Fibroblast of lung (primary cell): ENCODE measurements at regions not wholly inside any gene's neighbourhood (a gene's known extent, or its start where the extent isn't known, plus 50 kb on each side); places are given as distances from the start of the nearest gene placed in this dataset.

Experiments used
- EZH2 ChIP-seq: IDR thresholded peaks from 2 replicates; pipeline ENCODE4 v1.5.1; 2012; ENCODE audit warnings: low read length, control low read depth, mild to moderate bottlenecking; ENCODE audit errors: missing control alignments
- TF ChIP-seq, protein P1 (sequence below), 2 donors: IDR thresholded peaks in 1 of 2; conservative IDR thresholded peaks in 1 of 2; 1 replicate in 1 of 2; 2 replicates in 1 of 2; pipeline ENCODE4 v1.5.1; 2011 to 2012; ENCODE audit warnings: low read length in 2 of 2, control low read depth in 1 of 2, inconsistent platforms in 1 of 2, low read depth in 1 of 2, mild to moderate bottlenecking in 1 of 2

DNA sequence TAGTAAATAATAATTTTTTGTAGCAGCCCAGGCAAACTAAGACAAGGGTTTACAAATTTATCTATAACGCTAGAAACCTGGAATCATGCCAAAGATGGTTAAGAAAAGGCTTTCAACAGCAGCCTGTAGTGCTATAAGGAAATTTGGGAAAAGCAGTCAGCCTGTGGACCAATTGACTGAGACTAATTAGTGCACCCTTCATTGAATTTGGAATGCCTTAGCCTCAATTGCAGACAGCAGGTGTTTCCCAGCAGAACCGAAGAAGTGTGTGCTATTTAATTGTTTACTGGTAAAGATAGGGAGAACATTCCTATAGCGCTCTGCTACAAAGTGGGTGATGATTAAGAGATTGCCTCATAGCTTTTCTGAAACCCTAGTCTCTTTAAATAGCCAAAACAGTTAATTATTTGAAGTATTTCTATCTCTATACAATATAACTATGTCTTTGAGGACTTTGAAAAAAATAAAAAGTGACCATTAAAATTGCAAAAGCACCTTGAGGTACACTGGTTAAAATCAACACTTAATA, 1884.3 kb upstream of the PCDH20 start:
- TF ChIP-seq, protein P1, sequence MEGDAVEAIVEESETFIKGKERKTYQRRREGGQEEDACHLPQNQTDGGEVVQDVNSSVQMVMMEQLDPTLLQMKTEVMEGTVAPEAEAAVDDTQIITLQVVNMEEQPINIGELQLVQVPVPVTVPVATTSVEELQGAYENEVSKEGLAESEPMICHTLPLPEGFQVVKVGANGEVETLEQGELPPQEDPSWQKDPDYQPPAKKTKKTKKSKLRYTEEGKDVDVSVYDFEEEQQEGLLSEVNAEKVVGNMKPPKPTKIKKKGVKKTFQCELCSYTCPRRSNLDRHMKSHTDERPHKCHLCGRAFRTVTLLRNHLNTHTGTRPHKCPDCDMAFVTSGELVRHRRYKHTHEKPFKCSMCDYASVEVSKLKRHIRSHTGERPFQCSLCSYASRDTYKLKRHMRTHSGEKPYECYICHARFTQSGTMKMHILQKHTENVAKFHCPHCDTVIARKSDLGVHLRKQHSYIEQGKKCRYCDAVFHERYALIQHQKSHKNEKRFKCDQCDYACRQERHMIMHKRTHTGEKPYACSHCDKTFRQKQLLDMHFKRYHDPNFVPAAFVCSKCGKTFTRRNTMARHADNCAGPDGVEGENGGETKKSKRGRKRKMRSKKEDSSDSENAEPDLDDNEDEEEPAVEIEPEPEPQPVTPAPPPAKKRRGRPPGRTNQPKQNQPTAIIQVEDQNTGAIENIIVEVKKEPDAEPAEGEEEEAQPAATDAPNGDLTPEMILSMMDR (conservative IDR thresholded peaks at IDR 0.05 in 1 of 2, IDR thresholded peaks at IDR 0.05 in 1 of 2; ENCODE audit: low read depth in 1 of 2, low read length in 2 of 2): no peak
- no peak for TF ChIP-seq EZH2
